ENCODE measurements at regions not wholly inside any gene's neighbourhood (a gene's known extent, or its start where the extent isn't known, plus 50 kb on each side); places are given as distances from the start of the nearest gene placed in this dataset.
A peak's percentile ranks its signal among the peaks of the same experiment; 100 is the strongest.

GRCh38 chr12:84643993-84644392 lies 268.6 kb downstream of the SLC6A15 start:
- H3K27ac Mint-ChIP-seq: no peak overlapping the region
- peaks cover 6% of the 10 kb centered on the region for H3K4me1 Mint-ChIP-seq (ENCODE audit: unreplicated experiment)
- no peaks in the 10 kb centered on the region for H3K9me3 Mint-ChIP-seq
- no peaks in the 10 kb centered on the region for H3K27me3 Mint-ChIP-seq
- DNase-seq (ENCODE audit: extremely low spot score, unreplicated experiment): no peak
- TF ChIP-seq CTCF (conservative IDR thresholded peaks at IDR 0.05): no peak
- no peaks in the 10 kb centered on the region for H3K36me3 Mint-ChIP-seq
- no peak overlapping the region for H3K4me3 Mint-ChIP-seq

GRCh38 chr12:84641940-84642545 lies 270.6 kb downstream of the SLC6A15 start:
- Mint-ChIP-seq H3K4me3 (no peak overlapping the region), H3K9me3 (no peaks in the 10 kb centered on the region), H3K4me1 (ENCODE audit: unreplicated experiment) (peaks cover 10% of the 10 kb centered on the region), H3K36me3 (no peaks in the 10 kb centered on the region), H3K27me3 (no peaks in the 10 kb centered on the region), H3K27ac (no peak overlapping the region)
- DNase-seq (ENCODE audit: extremely low spot score, unreplicated experiment): no peak
- TF ChIP-seq CTCF (conservative IDR thresholded peaks at IDR 0.05): no peak

GRCh38 chr12:84638811-84639368 lies 273.7 kb downstream of the SLC6A15 start:
- no peaks in the 10 kb centered on the region for H3K36me3 Mint-ChIP-seq
- peak overlapping the region; percentile 20 for H3K4me3 Mint-ChIP-seq
- no peaks in the 10 kb centered on the region for H3K27me3 Mint-ChIP-seq
- no peak for TF ChIP-seq CTCF (conservative IDR thresholded peaks at IDR 0.05)
- H3K9me3 Mint-ChIP-seq: no peaks in the 10 kb centered on the region
- no peak for DNase-seq (ENCODE audit: extremely low spot score, unreplicated experiment)
- peaks cover 10% of the 10 kb centered on the region for H3K4me1 Mint-ChIP-seq (ENCODE audit: unreplicated experiment)
- H3K27ac Mint-ChIP-seq: no peak overlapping the region

DNA sequence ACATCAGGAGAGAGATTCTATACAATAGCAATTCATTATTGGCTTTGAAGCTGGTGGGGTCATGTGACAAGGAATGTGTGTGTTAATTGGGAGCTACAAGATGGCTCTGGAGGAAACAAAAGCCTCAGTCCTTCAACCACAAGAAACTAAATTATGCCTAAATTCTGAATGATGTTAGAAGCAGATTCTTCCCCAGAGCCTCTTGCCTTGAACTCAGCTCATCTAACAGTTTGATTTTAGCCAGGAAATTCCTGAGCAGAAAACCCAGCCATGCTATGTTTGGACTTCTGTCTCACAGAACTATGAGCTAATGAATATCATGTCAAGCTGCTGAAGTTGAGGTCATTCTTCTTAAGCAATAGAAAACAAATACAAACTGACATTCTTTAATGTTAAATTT lies 274.7 kb downstream of the SLC6A15 start:
- peaks cover 10% of the 10 kb centered on the region for H3K4me1 Mint-ChIP-seq (ENCODE audit: unreplicated experiment)
- H3K27me3 Mint-ChIP-seq: no peaks in the 10 kb centered on the region
- no peak overlapping the region for H3K4me3 Mint-ChIP-seq
- H3K36me3 Mint-ChIP-seq: no peaks in the 10 kb centered on the region
- no peak for DNase-seq (ENCODE audit: extremely low spot score, unreplicated experiment)
- no peaks in the 10 kb centered on the region for H3K9me3 Mint-ChIP-seq
- H3K27ac Mint-ChIP-seq: no peak overlapping the region
- no peak for TF ChIP-seq CTCF (conservative IDR thresholded peaks at IDR 0.05)

- H3K9me3 Mint-ChIP-seq: no peaks in the 10 kb centered on the region
- H3K27me3 Mint-ChIP-seq: no peaks in the 10 kb centered on the region
- no peak overlapping the region for H3K4me3 Mint-ChIP-seq
- H3K4me1 Mint-ChIP-seq (ENCODE audit: unreplicated experiment): peaks cover 5% of the 10 kb centered on the region
- H3K36me3 Mint-ChIP-seq: no peaks in the 10 kb centered on the region
- no peak for TF ChIP-seq CTCF (conservative IDR thresholded peaks at IDR 0.05)
- no peak for DNase-seq (ENCODE audit: extremely low spot score, unreplicated experiment)
- H3K27ac Mint-ChIP-seq: no peak overlapping the region
Observed at GRCh38 chr12:84636801-84637290, 275.8 kb downstream of the SLC6A15 start.

Data from type B pancreatic cell (in vitro differentiated cells).